ENCODE measurements at regions not wholly inside any gene's neighbourhood (a gene's known extent, or its start where the extent isn't known, plus 50 kb on each side); places are given as distances from the start of the nearest gene placed in this dataset.
A peak's percentile ranks its signal among the peaks of the same experiment; 100 is the strongest.

GRCh38 chr6:129957941-129958898, 60.2 kb upstream of the L3MBTL3 start:
- Mint-ChIP-seq H3K36me3 (ENCODE audit: insufficient read depth, unreplicated experiment) (no peaks in the 10 kb centered on the region), H3K9me3 (ENCODE audit: unreplicated experiment) (no peaks in the 10 kb centered on the region), H3K27ac (ENCODE audit: low read depth, unreplicated experiment) (no peak overlapping the region), H3K4me1 (ENCODE audit: insufficient read depth, unreplicated experiment) (peaks cover 7% of the 10 kb centered on the region), H3K4me3 (ENCODE audit: unreplicated experiment) (no peak overlapping the region), H3K27me3 (ENCODE audit: insufficient read depth, unreplicated experiment) (no peaks in the 10 kb centered on the region)
- POLR2A ChIA-PET: no interaction called here
- no TSS peak for BruUV-seq (replicated peaks)
- CTCF ChIA-PET: interaction anchor here (0.6 to 1.5 kb wide), 3 partner anchors 8 to 207 kb away, joined by 3 to 5 read pairs (median 4); no protein-coding TSS in a partner anchor
- intact Hi-C loops (cut with micrococcal nuclease): no loop called here
- DNase-seq (ENCODE audit: unreplicated experiment): no peak
- TF ChIP-seq, protein P1, sequence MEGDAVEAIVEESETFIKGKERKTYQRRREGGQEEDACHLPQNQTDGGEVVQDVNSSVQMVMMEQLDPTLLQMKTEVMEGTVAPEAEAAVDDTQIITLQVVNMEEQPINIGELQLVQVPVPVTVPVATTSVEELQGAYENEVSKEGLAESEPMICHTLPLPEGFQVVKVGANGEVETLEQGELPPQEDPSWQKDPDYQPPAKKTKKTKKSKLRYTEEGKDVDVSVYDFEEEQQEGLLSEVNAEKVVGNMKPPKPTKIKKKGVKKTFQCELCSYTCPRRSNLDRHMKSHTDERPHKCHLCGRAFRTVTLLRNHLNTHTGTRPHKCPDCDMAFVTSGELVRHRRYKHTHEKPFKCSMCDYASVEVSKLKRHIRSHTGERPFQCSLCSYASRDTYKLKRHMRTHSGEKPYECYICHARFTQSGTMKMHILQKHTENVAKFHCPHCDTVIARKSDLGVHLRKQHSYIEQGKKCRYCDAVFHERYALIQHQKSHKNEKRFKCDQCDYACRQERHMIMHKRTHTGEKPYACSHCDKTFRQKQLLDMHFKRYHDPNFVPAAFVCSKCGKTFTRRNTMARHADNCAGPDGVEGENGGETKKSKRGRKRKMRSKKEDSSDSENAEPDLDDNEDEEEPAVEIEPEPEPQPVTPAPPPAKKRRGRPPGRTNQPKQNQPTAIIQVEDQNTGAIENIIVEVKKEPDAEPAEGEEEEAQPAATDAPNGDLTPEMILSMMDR (IDR thresholded peaks at IDR 0.05; ENCODE audit: unreplicated experiment): no peak

DNA sequence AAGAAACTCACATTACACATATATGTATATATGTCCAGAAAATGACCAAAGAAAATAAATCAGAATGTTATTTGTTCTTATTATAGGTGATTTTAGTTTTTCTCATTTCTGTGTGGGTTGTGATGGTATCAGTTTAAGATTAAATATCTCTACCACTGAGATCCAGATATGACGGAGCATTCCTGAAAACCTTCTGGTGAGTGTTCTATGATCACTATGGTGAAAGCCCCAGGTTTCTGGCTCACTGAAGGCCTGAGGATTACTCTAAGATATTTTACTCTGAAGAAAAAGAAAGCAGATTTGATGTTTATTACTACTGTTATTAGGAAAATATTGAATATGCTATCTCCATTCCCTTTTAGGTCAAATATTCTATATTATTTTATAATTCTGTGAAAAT, 62.8 kb upstream of the L3MBTL3 start:
- H3K4me1 Mint-ChIP-seq (ENCODE audit: insufficient read depth, unreplicated experiment): peaks cover 7% of the 10 kb centered on the region
- BruUV-seq (replicated peaks): no TSS peak
- ChIA-PET CTCF (interaction anchor here (1.0 kb wide), 1 partner anchor 38 kb away, joined by 4 read pairs; no protein-coding TSS in a partner anchor), POLR2A (no interaction called here)
- intact Hi-C loops (cut with micrococcal nuclease): no loop called here
- no peak overlapping the region for H3K27ac Mint-ChIP-seq (ENCODE audit: low read depth, unreplicated experiment)
- no peaks in the 10 kb centered on the region for H3K36me3 Mint-ChIP-seq (ENCODE audit: insufficient read depth, unreplicated experiment)
- no peaks in the 10 kb centered on the region for H3K9me3 Mint-ChIP-seq (ENCODE audit: unreplicated experiment)
- TF ChIP-seq, protein P1 (IDR thresholded peaks at IDR 0.05; ENCODE audit: unreplicated experiment): no peak
- H3K4me3 Mint-ChIP-seq (ENCODE audit: unreplicated experiment): no peak overlapping the region
- no peaks in the 10 kb centered on the region for H3K27me3 Mint-ChIP-seq (ENCODE audit: insufficient read depth, unreplicated experiment)
- DNase-seq (ENCODE audit: unreplicated experiment): no peak

- DNase-seq (ENCODE audit: unreplicated experiment): peak; percentile 16
- Mint-ChIP-seq H3K9me3 (ENCODE audit: unreplicated experiment) (no peaks in the 10 kb centered on the region), H3K4me3 (ENCODE audit: unreplicated experiment) (no peak overlapping the region), H3K4me1 (ENCODE audit: insufficient read depth, unreplicated experiment) (peaks cover 7% of the 10 kb centered on the region), H3K36me3 (ENCODE audit: insufficient read depth, unreplicated experiment) (no peaks in the 10 kb centered on the region), H3K27ac (ENCODE audit: low read depth, unreplicated experiment) (peak overlapping the region; percentile 91), H3K27me3 (ENCODE audit: insufficient read depth, unreplicated experiment) (no peaks in the 10 kb centered on the region)
- no TSS peak for BruUV-seq (replicated peaks)
- CTCF ChIA-PET: interaction anchor here (1.0 kb wide), 1 partner anchor 39 kb away, joined by 4 read pairs; no protein-coding TSS in a partner anchor
- POLR2A ChIA-PET: interaction anchor here (0.7 kb wide), 1 partner anchor 313 kb away, joined by 3 read pairs; no protein-coding TSS in a partner anchor
- intact Hi-C loops (cut with micrococcal nuclease): no loop called here
- TF ChIP-seq, protein P1 (IDR thresholded peaks at IDR 0.05; ENCODE audit: unreplicated experiment): no peak
Observed at GRCh38 chr6:129954749-129955431, 63.5 kb upstream of the L3MBTL3 start.

DNA sequence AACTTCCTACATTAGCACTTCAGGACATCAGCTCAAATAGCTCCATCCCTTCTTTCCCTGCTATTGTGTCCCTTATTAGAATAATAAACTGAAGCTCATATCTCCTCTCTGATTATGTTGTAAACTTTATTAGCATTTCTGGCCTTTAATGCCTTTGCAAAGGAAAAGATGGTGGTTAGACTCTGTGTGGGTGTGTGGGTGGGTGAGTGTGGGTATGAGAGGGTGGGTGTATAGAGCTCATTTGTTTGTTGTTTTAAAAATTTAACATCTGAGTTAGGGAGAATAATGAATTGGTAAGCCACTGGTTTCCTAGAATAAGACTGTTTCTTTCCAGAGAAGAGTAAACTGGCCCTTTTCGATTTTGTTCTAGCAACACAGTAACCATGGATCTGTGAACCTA, 70.6 kb upstream of the L3MBTL3 start:
- no peaks in the 10 kb centered on the region for H3K27me3 Mint-ChIP-seq (ENCODE audit: insufficient read depth, unreplicated experiment)
- no peak overlapping the region for H3K27ac Mint-ChIP-seq (ENCODE audit: low read depth, unreplicated experiment)
- H3K4me3 Mint-ChIP-seq (ENCODE audit: unreplicated experiment): no peak overlapping the region
- TF ChIP-seq, protein P1 (IDR thresholded peaks at IDR 0.05; ENCODE audit: unreplicated experiment): no peak
- no peaks in the 10 kb centered on the region for H3K36me3 Mint-ChIP-seq (ENCODE audit: insufficient read depth, unreplicated experiment)
- no peaks in the 10 kb centered on the region for H3K9me3 Mint-ChIP-seq (ENCODE audit: unreplicated experiment)
- intact Hi-C loops (cut with micrococcal nuclease): no loop called here
- no peaks in the 10 kb centered on the region for H3K4me1 Mint-ChIP-seq (ENCODE audit: insufficient read depth, unreplicated experiment)
- no TSS peak for BruUV-seq (replicated peaks)
- DNase-seq (ENCODE audit: unreplicated experiment): no peak
- CTCF ChIA-PET: interaction anchor here (0.5 to 1.4 kb wide), 5 partner anchors 9 to 844 kb away, joined by 3 to 6 read pairs (median 3); no protein-coding TSS in a partner anchor
- POLR2A ChIA-PET: no interaction called here
